HG03108 (cell line): ENCODE measurements at regions not wholly inside any gene's neighbourhood (a gene's known extent, or its start where the extent isn't known, plus 50 kb on each side); places are given as distances from the start of the nearest gene placed in this dataset.

Experiments
- ATAC-seq: cut with Tn5 transposase; IDR thresholded peaks from one replicate; pipeline ENCODE4 v1.9.1; 2021; ENCODE audit warnings: moderate library complexity; ENCODE audit not compliant: unreplicated experiment

- ATAC-seq = no peak
Measured at GRCh38 chr2:105652014-105652796, 92.5 kb upstream of the NCK2 start.

- ATAC-seq = no peak
Measured at GRCh38 chr2:105649534-105649933, 95.2 kb upstream of the NCK2 start.

- no peak for ATAC-seq
Measured at GRCh38 chr2:105647731-105648130, 97.0 kb upstream of the NCK2 start.

GRCh38 chr2:105646774-105647076 is 98.0 kb upstream of the NCK2 start:
- ATAC-seq = no peak

- ATAC-seq = no peak
Measured at GRCh38 chr2:105645938-105646773, 98.6 kb upstream of the NCK2 start.

- ATAC-seq = no peak
Measured at GRCh38 chr2:105645031-105645937, 99.4 kb upstream of the NCK2 start.

GRCh38 chr2:105644174-105644980 is 100.3 kb upstream of the NCK2 start:
- ATAC-seq = no peak

GRCh38 chr2:105643405-105644173 is 101.1 kb upstream of the NCK2 start:
- no peak for ATAC-seq

GRCh38 chr2:105641389-105641811 is 103.3 kb upstream of the NCK2 start:
- ATAC-seq = no peak

GRCh38 chr2:105640246-105640645 is 104.5 kb upstream of the NCK2 start:
- no peak for ATAC-seq

- ATAC-seq = no peak
Measured at GRCh38 chr2:105636109-105636740, 108.5 kb upstream of the NCK2 start.

- no peak for ATAC-seq
Measured at GRCh38 chr2:105635564-105635963, 109.1 kb upstream of the NCK2 start.

GRCh38 chr2:105634198-105634597 is 110.5 kb upstream of the NCK2 start:
- no peak for ATAC-seq

- no peak for ATAC-seq
Measured at GRCh38 chr2:105631922-105632321, 112.8 kb upstream of the NCK2 start.

- ATAC-seq = no peak
Measured at GRCh38 chr2:105631011-105631410, 113.7 kb upstream of the NCK2 start.

- no peak for ATAC-seq
Measured at GRCh38 chr2:105629634-105630033, 115.1 kb upstream of the NCK2 start.

GRCh38 chr2:105627534-105627933 is 117.2 kb upstream of the NCK2 start:
- no peak for ATAC-seq

GRCh38 chr2:105626966-105627340 is 117.8 kb upstream of the NCK2 start:
- ATAC-seq = no peak

- ATAC-seq = no peak
Measured at GRCh38 chr2:105626212-105626965, 118.3 kb upstream of the NCK2 start.
